ENCODE measurements at regions not wholly inside any gene's neighbourhood (a gene's known extent, or its start where the extent isn't known, plus 50 kb on each side); places are given as distances from the start of the nearest gene placed in this dataset.
"Not testable (repeated sequence)": the region's sequence is repeated elsewhere in the genome, so short reads cannot be mapped to it uniquely, and the experiment has no call there.

GRCh38 chr13:52929846-52930245, 81.4 kb upstream of the PCDH8 start:
- DNase-seq = no peak

DNA sequence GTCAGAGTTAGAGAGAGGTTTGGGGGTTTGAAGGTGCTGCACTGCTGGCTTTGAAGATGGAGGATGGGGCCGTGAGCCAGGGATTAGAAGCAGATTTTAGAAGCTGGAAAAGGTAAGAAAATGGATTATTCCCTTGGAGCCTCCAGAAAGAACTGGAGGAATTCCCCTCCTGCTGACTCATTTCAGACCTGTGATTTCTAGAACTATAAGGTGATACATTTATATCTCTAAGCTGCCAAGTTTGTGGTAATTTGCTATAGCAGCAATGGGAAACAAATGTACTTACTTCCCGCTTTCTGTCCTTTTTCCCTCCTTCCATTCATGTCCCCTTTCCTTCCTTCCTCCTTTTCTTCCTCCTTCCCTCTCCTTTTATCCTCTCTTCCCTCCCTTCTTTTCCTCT, 78.5 kb upstream of the PCDH8 start:
- no peak for DNase-seq

DNA sequence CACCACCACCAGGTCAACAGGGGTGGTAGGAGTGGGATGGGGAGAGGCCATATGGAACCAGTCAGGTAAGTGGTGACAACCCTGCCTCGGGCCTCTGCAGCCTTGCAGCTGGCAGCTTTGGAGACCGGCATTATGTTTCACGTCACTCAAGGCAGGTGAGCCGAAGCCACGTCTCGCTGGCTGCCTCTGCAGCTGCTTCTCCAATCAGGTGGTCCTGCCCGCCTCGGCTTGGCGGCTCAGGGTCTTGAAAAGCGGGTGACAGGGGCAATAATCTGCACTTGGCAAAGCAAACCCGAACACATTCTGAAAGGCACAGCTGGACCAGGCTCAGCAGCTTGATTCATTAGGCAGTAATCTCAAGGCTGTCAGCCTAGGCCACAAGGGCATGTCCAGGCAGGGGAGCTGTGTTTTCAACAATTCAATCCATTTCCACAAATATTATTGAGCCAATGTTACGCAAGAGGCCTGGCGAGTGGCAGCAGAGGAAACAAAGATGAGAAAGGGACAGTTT, 77.4 kb upstream of the PCDH8 start:
- no peak for DNase-seq

DNA sequence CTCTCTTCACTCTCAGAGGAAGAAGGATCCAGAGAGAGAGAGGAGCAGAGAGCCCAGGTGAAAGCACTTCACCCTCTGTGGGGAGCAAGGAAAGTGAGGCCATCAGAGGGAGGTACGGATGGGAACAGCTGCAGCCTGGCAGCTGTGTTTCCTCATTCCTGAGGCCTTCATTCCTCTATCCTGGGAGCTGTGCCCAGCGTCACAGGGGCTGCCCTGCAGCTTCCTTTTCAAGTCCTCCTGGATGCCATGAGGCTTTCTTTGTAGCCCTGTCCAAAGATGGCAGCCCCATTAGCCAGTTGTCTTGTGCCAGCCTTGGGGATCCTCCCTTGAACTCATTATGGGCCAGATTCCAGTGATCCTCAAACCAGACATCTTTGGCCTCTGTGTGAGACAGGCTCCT, 76.8 kb upstream of the PCDH8 start:
- no peak for DNase-seq

GRCh38 chr13:52924289-52925148, 76.1 kb upstream of the PCDH8 start:
- no peak for DNase-seq

DNA sequence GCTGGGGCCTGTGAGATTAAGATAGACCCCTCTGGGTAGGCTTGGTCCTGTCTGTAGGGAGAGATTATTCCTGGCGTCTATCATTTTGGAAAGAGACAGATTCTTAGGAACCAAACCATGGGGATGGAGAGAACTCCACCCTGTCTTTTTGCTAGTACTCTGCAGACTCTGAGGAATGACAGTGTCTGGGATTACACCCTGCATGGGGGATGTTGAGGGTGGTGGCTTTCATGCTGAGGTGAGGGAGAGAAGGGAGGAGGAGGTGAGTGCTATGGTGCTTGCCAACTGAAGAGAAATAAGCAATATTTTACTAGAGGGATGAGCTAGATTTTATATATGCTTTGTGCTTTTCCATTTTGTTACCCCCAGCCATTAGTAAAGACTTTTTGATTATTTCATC, 74.5 kb upstream of the PCDH8 start:
- no peak for DNase-seq

DNA sequence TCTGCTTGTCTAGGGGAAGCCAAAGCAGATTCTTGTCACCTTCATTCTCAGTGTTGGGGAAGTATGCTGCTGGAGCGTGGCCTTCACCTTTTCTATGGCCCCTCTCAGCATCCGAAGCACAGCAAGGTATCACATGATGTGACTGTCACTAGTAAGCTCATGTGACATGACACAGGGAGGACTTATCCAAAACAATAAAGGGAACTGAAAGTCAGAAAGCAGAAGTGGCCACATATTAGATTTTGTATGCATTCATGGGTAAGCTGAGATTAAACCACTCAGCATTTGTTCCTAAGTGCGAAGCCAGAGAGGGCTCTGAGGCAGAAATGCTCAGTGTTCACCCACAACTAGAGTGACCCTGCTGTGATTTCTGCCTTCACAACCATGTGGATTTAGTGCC, 72.8 kb upstream of the PCDH8 start:
- no peak for DNase-seq

DNA sequence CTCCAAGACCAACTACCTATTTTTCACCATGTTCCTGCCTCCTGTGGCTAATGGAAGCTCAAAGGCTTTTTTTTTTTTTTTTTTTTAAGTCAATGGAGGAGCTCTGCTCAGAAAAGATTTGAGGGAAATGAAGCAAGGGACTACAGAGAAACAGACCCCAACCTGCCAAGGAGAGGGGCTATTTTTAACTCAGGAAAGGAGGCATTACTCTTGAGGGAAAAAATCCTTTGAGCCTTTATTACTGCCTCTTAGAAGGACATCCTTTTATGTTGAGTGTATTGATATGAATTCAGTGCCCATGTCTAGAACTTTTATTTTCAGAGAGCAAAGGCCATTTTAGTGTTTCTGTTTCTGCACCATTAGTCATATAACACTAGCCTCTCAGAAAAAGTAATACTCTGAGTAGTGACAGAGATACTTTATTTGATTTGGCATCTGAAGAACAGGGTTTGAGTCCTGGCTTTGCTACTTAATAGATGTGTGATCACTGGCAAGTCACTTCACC, 68.1 kb upstream of the PCDH8 start:
- DNase-seq = no peak

GRCh38 chr13:52911340-52911739, 62.9 kb upstream of the PCDH8 start:
- DNase-seq = no peak

- not testable (repeated sequence) for DNase-seq
These were observed 61.9 kb upstream of the PCDH8 start for GRCh38 chr13:52910318-52910717.

- DNase-seq = no peak
These were observed 57.9 kb upstream of the PCDH8 start for GRCh38 chr13:52906122-52906903.

GRCh38 chr13:52905701-52906100, 57.3 kb upstream of the PCDH8 start:
- no peak for DNase-seq

GRCh38 chr13:52903320-52903719, 54.9 kb upstream of the PCDH8 start:
- no peak for DNase-seq

DNA sequence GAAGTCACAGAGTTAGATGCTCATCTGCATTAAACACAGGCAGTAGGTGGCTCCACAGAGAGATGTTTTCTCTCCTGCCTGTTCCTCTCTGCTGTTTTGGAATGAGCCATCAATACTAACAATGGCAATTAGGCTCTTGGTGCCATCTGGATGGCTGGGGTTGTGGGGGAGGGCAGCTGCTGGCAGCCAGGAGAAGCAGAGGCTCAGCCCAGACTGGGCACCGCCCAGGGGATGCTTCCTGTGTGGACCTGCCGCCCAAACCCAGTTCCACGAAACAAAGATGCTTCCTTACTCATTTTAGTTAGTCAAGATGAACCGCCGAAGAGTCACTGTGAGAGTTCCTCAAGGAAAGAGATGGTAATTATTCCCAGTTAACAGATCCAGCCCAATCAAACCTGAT, 50.8 kb upstream of the PCDH8 start:
- no peak for DNase-seq

Measured in NCI-H1417 treated with DMSO at 0.1 percent for 48 hours (cell line).